Suppressor macrophage (primary cell): ENCODE measurements at regions not wholly inside any gene's neighbourhood (a gene's known extent, or its start where the extent isn't known, plus 50 kb on each side); places are given as distances from the start of the nearest gene placed in this dataset.

Experiments used
- DNase-seq, 4 experiments: peaks; one replicate each; pipeline ENCODE4 v3.0.0-alpha.2; 2020 to 2022

DNA sequence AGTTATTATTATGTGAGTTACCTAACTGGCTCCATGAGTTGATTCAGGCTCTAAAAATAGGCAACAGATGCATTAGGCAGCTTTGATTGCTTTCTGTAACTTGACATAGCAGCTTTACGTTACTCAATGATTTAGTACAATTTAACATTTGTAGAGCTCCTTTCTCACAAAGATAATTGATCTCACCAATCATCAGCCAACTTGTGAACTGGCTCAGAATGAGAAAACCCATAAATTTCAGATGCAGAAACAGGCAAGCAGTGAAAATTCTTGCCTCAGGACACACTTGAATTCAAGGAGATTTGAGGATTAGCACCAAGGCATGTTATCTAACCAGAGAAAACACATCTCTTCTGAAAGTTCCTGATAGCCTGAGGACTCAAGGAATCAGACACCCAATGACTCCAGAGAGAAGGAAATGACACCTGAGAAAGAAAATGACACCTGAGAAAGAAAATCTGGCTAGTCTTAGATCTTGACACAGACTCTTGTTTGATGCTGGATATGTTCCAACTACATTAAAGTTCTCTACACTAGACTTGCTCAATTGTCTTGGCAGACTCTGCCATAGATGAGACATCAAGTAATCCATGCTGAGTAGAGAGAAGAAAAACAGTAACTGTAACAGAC lies 315.1 kb upstream of the CBLB start:
- no peak for DNase-seq

- DNase-seq: no peak
Observed at GRCh38 chr3:106184540-106185457, 316.0 kb upstream of the CBLB start.

DNA sequence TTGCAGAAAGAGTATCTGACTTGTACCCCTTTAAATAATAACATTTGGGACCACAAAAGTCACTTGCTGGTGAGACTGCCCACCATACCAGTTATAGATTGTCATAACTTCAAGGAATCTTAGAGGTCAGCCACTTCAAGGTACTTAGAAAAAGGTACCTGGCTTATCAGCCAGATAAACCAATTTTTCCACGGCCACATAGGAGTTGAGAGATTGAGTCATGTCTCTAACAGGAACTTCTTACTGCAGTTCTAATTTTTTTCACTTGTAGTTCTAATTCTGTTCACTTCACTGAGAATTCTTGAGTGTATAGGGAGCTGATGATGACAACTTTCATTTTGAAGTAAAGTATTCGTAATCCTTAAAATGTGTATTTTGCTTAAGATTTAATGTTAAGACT lies 317.1 kb upstream of the CBLB start:
- DNase-seq: no peak

DNA sequence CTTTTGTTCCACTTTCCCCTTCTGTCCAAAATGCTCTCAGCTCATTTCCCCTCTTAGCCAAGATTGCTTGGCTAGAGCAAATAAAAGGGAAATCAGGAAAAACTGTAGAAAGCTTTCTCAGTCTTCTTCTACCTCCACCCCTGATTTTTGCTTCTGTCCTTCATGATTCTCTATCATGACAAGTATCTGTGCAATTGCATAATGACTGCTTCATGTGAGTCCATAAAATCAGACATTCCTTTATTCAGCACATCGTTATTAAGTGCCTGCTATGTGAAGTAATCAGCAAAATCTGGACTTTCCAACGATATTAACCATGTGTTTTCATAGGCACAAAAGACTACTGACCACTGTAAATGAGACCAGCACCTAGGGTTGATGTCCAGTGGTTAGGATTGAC lies 321.5 kb upstream of the CBLB start:
- no peak for DNase-seq

GRCh38 chr3:106191211-106191610 lies 322.4 kb upstream of the CBLB start:
- DNase-seq: no peak

DNA sequence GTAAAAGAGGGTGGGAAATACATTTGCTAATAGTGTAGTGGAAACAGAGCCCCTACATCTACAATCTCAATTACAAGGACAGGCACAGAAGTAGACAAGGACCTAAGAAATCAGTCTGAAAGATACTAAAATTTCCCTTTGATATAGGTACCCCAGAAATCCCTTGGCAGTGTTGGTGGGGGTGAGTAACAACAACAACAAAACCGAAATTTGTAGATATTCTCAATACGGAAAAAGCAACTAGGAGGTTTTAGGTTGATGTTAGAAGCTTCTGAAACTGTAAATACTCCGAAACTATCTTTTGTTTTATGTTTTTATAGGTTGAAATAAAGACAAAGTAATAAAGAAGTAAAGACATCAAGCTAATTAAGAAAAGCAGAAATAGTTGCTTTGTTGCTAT lies 323.1 kb upstream of the CBLB start:
- DNase-seq: no peak

- DNase-seq: no peak
Observed at GRCh38 chr3:106193876-106194275, 325.1 kb upstream of the CBLB start.

- DNase-seq: no peak
Observed at GRCh38 chr3:106194726-106195125, 325.9 kb upstream of the CBLB start.

DNA sequence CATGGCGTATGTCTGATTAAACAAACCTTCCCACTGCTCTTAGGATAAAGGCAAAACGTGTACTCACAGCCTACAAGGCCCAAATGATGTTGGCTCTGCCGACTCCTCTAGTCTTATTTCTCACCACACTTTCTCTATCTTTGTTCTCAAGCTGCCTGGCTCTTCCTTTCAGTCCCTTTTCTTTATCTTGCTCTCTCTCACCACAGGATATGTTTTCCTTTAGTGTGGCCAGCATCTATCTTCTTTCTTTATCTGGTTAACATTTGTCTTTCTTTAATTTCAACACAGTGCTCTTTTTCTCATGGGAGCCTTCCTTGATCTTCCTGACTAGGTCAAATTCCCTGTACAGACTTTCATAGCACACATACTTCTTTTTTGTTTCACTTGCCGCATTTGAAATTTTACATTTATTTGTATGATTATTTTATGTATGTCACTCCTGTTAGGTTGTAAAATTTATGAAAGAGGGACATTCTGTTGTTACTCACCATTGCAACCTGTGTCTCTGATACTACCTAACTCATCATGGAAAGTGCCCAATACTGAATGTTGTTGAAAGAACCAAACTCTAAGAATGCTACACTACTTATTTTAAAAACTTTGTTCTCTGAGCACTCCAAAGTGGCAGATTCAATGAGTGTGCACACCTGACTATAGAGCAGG lies 328.9 kb upstream of the CBLB start:
- no peak for DNase-seq

- DNase-seq: no peak
Observed at GRCh38 chr3:106204160-106204868, 335.5 kb upstream of the CBLB start.

DNA sequence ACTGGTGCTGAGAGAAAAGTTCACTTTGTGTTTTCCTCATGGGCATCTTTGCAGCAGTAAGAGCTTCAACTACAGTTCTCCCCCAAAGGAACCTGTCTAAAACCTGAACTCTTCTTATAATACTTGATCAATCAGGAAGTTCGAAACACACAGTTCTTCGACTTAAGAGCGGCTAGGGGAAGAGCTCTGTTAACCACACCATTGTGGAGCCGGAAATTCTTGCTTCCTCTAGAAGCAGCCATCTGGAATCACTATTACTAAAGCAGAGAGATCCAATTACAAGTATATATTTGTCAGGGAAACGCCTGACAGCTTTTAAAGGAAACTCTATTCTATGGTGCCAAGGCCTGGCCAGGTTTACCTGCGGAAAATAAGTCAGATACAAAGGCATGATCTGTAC lies 337.3 kb upstream of the CBLB start:
- DNase-seq: peak; percentile 31 to 66 (median 47)

DNA sequence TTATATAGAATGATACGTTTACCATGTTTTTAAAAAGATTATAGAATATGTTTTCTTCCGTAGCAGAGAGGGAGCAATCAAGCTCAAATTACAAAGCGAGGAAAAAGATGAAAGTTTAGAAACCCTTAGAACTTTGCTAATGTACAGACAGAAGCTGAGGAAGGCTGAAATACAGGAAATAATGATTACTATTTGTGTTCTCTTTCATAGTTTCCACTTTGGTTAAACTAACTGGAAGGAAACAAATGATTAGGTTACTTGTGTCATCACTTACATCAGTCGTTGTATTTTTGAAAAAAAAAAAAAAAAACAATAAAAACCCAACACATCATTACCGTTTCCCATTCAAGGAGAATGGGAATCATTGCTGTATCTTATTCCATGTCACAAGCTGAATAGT lies 337.8 kb upstream of the CBLB start:
- DNase-seq: peak in 2 of 4 experiments; percentile 1 to 27

- no peak for DNase-seq
Observed at GRCh38 chr3:106208251-106208650, 339.4 kb upstream of the CBLB start.

DNA sequence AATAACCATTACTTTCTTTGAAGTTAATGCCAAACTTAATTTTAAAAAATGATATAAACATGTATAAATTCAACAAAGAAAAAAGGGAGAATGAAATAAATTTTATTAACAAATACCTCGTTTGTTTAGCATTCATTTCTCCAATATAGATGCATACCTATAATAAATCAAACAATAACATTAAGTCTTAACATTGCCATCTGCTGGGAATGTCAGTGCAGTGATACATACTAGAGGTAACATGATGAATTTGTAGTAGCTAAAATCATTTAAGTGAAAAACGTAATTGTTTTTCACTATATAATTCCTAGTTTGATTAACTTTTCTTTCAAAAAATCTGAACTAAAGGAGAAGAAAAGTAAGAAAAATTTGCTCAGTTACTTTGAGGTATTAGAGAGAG lies 340.2 kb upstream of the CBLB start:
- DNase-seq: peak in 1 of 4 experiments; percentile 14

- DNase-seq: no peak
Observed at GRCh38 chr3:106209482-106209881, 340.7 kb upstream of the CBLB start.

- no peak for DNase-seq
Observed at GRCh38 chr3:106210923-106211322, 342.1 kb upstream of the CBLB start.

DNA sequence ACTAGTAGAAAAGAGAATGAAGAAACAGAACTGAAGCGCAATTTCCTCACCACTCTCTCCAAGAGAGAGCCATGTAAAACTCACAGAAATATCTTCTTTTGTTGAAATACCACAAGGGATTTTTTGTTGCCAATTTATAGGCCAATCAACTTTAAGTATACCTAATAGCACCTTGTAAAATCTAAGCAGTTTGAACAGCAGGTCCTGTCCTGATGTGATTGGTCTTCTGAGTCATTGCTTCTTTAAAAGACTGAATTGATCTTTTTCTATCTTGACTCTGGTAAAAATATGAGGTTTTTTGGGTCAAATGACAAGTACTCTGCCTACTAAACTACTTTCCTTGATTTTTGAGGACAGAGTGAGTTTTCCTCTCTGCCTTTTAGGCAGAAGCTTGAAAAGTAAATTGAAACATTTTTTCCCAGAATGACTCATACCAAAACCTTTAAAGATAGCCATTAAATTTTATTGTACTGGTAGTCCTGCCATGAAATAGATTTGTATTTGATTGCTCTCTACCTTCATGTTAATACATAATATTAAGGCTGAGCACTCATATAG lies 343.9 kb upstream of the CBLB start:
- no peak for DNase-seq

- no peak for DNase-seq
Observed at GRCh38 chr3:106213954-106214353, 345.1 kb upstream of the CBLB start.

- no peak for DNase-seq
Observed at GRCh38 chr3:106214641-106215040, 345.8 kb upstream of the CBLB start.

- no peak for DNase-seq
Observed at GRCh38 chr3:106215047-106215446, 346.2 kb upstream of the CBLB start.

DNA sequence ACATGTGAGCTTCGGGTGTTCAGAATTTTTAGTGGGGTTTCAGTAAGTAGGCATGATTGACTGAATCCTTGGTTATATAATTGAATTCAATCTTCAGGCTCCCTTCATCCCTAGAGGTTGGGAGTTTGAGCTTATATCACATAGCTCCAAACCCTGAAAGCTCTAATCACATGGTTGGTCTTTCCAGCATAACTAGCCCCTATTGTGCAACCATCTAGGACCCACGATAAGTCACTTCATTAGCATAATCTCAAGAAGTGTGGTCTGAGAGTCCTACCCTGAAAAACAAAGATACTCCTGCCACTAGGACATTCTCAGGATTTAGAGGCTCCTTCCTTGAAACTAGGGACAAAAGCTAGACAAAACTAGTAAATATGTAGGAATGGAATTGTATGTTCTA lies 348.9 kb upstream of the CBLB start:
- DNase-seq: no peak

DNA sequence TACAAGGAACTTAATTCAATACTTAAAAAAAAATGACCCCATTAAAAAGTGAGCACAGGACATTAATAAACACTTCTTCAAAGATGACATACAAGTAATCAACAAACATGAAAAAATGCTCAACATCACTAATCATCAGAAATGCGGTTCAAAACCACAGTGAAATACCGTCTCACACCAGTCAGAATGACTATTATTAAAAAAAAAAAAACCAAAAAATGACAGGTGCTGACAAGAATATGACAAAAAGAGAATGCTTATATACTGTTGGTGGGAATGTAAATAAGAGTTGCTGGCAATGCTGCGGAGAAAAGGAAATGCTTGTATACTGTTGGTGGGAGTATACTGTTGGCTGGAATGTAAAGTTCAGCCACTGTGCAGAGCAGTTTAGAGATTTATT lies 358.3 kb upstream of the CBLB start:
- no peak for DNase-seq

DNA sequence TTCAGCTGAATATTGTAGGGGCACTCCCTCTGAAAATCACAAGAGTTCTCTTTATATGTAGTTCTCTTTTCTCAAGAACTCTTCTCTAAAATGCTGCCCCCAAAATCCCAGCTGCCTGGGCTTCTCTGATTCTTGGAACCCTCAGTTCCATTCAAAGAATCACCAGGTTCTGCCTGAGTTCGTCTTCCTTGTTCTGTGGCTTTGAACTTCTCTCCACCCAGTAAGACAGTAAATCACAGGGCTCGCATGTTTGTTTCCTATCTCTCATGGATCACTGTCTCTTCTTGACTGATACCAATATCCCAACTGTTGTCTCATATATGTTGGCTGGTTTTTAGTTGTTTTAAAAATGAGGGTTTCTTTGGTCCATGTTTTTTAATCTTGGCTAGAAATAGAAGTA lies 359.5 kb upstream of the CBLB start:
- no peak for DNase-seq
